GM12892 (cell line): ENCODE measurements at regions not wholly inside any gene's neighbourhood (a gene's known extent, or its start where the extent isn't known, plus 50 kb on each side); places are given as distances from the start of the nearest gene placed in this dataset.

Experiments used
- POLR2A ChIP-seq: IDR thresholded peaks from 2 replicates; pipeline ENCODE4 v1.6.1; 2011; ENCODE audit warnings: low read depth, low read length, control low read depth
- POLR2AphosphoS5 ChIP-seq: IDR thresholded peaks from 2 replicates; pipeline ENCODE4 v1.6.1; 2011; ENCODE audit warnings: low read depth, low read length, control low read depth
- TAF1 ChIP-seq: IDR thresholded peaks from 2 replicates; pipeline ENCODE4 v1.6.1; 2011; ENCODE audit warnings: low read depth, mild to moderate bottlenecking, control low read depth, low read length, borderline replicate concordance

DNA sequence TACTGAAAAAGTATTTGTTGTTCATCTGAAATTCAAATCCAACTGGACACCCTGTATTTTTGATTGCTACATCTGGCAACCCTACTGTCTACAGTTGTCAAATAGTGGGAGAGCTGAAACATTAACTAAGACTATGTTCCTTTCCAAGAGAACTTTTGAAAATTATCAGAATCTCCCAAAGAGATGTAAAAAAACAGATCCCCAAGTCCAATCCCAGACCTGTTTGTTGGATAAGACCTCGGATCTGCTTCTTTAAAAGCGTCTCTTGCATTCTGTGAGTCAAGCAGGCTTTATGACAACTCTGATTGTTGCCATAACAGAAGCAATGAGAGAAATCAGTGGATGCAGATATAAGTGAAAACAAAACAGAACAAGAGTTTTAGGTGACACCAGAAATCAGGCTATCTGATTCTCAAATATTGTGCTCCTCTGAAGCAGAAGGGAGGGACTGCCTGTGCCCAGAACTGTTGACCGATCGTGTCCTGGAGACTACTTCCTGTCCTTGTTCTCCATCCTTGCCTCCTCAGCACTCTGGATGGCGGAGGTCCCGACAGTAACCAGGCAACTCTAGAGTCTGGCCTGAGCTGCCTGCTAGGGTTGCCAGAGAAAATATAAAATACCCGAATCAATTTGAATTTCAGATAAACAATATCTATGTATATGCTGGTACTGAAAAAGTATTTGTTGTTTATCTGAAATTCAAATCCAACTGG is 853.8 kb downstream of the MAFB start:
- TF ChIP-seq TAF1 (no peak), POLR2A (no peak), POLR2AphosphoS5 (no peak)
